ENCODE measurements at regions not wholly inside any gene's neighbourhood (a gene's known extent, or its start where the extent isn't known, plus 50 kb on each side); places are given as distances from the start of the nearest gene placed in this dataset.
"Not testable (repeated sequence)": the region's sequence is repeated elsewhere in the genome, so short reads cannot be mapped to it uniquely, and the experiment has no call there.

DNA sequence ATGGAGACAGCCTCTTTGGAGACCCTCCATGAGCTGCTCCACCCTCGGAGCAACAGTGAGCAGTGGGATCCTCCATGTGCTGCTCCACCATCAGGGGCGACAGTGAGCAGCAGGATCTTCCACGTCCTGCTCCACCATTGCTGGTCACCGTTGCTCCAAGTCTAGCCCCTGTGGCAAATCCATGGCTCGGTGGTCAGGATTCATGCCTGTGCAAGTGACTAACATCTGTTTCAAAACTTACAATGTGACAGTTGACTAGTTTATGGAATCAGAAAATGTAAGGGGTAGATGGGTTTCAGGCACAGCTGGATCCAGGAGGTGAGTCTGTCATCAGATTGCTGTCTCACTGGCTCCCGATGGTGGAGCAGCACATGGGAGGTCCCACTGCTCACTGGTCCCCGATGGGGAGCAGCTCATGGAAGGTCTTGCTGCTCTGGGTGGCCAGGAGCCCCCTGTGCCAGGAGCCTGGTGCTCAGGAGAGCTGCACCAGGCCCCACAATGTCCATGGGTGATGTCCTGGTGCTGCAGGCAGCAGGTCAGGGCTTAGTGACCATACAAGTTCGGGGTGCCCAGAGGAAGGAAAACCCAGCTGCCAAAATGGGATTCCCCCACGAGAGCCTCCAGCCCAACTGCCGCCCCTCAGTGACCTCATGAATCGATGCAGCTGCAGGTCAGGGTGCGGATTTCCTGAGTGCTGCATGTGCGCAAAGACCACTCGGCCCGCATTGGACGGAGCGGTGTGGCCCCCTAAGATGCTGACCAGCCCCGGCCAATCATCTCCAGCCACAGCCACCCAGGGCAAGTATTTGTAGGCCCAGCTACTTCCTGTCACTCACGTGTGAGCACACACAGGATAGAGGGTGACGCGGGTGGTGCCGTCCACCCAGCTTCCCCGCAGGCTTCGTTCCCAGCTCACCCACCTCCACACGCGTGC, 116.5 kb upstream of the OTOS start:
- DNase-seq, result no peak

DNA sequence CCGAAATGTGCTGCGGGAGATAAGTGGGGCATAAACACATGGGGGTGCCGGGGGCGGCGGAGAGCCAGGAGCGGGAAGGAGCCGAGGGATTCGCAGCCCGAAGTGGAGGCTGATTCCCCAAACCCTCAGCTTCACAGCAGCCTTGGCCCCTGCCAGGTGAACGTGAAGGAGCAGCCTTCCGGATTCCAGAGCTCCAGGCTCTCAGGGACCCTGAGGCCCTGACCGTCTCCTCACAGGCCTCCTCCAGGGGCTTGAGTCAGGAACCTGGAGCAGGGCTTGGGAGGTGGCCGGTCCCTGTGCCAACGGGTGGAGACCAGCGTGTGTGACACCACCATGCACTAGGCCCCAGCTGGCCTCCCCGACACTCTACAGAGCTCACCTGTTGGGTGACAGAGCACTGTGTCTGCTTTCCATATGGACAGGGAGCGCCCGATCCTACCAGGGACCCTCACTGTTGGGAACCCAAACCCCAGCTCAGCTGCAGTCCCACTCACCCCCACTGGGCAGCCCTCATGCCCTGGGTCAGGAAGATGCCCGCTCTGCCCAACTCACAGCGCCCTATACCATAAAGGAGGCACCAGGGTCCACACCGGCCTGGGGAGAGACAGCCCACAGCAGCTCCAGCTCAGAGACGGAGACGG, 117.6 kb upstream of the OTOS start:
- no peak for DNase-seq

DNA sequence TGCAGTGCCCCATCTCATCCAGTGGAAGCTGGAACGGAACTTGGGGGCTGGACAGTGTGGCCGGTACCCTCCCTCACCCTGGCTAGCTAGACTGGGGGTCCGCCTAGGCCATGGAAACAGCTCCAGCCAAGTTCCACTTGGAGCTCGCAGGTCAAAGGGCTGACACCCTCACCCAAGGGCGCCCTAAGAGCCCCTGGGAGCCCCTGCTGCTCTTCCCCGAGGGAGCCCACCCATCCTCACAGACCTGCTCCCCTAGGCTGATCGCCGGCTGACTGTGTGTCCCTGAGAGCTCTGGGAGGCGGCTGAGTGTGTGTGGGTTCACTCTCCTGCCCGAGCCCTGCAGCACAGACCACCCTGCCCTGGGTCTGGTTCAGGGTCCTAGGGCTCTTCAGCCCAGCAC, 118.2 kb upstream of the OTOS start:
- no peak for DNase-seq

DNA sequence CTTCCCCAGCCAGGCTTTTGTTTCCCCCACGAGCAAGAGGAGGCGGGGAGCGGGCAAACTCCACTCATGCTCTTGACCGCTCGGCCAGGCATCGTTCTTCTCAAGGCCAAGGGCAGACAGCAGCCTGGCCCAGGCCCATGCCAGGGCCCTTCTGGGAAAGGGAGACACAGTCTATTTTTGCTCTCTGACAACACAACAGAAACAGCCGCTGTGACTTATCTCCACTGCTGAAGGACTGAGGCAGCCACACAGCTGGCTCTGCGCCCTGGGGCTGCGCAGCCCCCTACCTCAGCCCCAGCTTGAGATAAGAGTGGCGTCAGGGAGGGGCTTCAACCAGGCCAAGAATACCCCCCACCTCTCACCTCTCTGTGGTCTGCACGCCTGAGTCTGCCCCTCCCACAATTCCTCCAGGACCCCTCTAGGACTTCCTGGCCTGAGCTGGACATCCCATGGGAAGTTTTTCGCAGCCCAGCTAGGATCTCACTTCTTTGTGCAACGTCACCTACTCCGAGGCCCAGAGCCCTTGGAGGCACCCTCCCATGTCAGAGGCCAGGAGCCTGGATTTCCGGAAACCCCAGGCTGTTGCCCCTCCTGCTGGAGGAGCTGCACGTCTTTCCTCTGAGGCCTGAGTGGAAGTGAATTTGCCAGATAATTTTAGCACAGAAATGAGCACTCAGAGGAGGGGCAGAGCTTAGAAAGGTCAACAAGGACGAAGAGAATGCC, 118.9 kb upstream of the OTOS start:
- no peak for DNase-seq

DNA sequence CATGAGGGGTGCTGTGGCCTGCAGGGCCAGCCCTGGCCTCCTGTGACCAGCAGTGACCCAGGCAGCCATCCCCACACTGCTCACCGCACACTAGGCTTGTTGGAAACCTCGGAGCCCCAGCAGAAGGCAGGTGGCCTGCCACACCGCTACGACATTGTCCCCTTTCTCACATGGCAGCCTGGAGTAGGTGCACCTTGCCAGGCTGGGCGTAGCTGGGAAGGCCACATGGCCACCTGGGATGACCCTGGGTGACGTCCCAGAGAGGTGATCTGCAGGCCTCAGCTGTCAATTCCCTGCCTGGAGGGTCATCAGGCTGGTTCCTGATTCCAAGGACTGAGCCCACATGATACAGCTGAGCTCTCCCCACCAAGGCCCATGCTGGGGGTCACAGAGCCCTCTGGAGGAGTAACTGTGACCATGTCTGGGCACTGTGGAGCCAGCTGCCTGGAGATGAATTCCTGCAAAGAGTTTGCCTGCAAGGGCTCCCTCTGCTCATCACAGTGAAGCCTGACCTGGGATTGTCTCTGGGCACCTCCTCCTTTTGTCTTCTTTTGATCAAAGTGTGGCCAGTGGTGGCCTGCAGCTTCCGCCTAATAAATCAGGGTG, 119.6 kb upstream of the OTOS start:
- DNase-seq, result no peak

DNA sequence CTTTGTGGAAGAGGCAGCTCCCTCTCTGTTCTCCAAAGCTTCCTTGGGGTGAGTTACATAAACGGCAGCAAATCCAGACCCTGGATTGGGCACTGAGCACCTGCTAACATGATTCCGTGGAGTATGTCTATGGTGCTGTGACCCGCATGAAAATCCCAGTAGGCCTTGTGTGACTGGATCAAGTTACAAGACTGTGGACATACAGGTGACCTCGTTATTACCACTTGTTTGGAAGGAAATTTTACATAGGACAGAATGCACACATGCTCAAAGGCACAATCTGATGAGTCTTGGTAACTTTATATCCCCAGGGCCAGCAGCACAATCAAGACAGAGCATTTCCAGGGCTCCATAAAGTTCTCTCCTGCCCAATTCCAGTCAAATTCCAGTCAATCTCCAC, 120.2 kb upstream of the OTOS start:
- DNase-seq, result no peak

DNA sequence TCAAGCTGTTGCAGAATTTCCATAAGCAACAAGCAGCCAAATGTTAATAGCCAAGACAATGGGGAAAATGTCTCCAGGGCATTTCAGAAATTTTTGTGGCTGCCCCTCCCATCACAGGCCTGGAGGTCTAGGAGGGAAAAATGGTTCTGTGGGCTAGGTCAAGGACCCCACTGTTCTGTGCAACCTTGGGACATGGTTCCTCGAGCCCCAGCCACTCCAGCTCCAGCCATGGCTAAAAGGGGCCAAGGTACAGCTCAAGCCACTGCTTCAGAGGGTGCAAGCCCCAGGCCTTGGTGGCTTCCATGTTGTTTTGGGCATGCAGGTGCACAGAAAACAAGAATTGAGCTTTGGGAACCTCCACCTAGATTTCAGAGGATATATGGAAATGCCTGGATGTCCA, 122.1 kb upstream of the OTOS start:
- DNase-seq, result not testable (repeated sequence)

DNA sequence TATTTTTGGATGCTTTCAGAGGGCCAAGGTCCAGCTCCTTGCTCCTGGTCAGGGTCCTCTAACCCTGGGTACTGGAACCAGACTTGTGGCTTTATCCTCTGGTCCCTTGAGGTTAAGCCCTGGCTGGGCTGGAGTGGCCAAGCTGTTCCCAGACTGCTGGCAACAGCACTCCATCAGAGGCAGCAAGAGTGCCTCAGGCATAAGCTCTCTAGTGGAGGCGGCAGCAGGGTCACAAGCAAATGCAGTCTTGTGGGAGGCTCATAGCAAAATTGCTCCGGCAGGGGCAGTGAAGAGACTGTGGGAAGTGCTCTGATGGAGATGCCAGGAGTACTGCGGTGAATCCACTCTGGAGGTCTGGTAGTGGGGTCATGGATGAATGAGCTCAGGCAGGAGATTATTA, 128.9 kb upstream of the OTOS start:
- DNase-seq, result no peak

DNA sequence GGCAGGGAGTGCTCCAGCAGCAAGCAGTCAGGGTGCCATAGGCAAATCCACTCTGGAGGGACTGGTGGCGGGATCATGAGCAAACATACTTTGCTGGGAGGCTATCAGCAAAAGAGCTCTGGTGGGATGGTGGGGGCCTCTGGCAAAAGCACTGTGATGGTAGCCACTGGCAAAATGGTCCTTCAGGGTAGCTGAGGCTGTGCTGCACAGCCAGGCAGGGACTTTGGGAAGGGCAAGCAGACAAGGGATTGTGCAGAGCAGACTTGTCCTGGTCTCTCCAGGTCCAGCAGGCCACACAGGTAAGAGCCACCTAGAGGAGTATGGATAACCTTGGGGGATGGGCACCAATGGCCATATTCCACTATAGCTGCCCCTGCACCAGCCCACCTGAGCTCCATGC, 129.4 kb upstream of the OTOS start:
- DNase-seq, result no peak

DNA sequence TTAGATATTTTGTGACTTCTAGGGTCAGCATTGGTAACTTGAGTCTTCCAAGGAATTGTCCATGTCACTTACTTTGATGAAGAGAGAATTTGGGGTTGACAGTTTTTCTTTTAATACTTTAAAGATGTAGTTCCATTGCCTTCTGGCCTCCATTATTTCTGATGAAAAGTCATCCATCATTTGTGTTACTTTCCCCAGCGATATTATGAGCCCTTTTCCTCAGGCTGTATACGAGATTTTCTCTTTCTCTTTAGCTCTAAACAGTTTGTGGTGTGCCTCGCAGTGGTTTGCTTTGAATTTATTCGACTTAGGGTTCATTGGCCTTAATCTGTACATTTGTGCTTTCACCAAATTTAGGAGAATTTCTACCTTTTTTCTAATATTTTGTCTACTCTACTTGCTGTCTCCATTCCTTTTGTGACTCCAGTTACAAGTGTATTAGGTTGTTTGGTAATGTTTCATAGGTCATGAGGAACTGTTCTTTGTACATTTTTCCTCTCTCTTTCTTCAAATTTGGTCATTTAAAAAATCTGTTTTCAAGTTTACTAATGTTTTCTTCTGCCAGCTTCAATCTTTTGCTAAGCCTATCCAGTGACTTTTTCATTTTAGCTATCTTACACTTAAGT, 131.4 kb upstream of the OTOS start:
- DNase-seq, result no peak

DNA sequence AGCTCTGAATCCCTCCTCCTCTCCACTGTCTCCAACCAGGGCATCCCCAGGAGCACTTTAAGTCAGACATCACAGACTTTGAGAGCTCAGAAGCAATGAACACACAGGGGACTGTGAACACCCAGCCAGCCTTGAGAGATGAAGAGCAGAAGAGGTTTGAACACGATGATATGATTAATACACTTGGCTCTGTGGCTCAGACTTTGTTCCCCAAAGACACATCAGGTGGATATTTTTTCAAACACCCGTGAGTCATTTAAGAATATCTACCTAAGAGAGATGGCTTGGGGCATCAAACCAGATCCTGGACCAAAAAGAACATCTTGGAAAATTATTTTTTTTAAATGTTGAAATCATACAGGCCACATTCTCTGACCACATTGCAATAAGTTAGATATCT, 134.9 kb upstream of the OTOS start:
- no peak for DNase-seq

DNA sequence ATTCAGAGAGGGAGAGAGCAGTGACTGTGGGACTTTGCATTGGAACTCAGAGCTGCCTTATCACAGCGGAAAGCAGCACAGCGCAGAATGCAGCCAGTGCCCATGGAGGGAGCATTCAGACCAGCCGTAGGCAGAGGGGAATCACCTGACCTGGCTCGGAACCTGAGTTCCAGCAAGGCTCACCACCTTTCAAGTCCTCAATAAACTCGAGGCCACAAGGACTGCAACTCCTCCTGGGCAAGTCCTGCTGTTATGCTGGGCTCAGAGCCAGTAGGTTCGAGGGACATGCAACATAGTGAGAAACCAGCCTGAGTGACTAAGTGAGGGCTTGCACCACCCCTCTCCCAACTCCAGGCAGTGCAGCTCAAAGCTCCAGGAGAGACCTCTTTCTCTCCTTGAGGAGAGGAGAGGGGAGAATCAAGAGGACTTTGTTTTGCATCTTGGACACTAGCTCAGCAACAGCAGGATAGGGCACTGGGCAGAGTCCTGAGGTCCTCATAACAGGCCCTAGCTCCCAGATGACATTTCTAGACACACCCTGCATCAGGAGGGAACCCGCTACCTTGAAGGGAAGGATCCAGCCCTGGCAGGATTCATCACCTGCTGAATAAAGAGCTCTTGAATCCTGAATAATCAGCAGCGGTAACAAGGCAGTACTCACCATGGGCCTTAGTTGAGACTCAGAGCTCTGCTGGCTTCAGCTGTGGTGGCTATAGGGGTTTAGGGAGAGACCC, 136.8 kb upstream of the OTOS start:
- DNase-seq, result no peak

DNA sequence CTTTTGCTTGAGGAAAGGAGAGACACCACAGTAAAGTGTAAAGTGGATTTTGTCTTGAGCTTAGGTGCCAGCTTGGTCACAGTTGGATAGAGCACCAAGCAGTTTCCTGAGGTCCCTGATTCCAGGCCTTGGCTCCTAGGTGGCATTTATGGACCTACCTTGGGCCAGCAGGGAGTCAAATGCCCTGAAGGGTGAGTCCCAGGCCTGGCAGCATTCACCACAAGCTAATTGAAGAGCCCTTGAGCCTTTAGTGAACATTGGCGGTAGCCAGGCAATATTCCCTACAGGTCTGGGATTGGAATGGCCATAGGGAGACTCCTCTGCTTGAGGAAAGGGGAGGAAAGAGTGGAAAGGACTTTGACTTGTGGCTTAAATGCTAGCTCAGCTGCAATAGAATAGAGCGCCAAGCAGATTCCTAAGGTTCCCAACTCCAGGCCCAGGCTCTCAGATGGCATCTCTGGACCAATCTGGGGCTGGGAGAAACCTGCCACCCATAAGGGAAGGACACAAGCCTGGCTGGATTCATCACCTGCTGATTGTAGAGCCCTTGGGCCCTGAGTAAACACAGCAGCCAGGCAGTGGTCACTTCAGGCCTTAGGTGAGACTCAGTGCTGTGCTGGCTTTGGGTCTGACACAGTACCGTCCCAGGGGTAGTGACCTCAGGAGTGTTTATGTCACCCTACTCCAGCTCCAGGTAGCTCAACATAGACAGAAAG, 137.5 kb upstream of the OTOS start:
- DNase-seq, result no peak

DNA sequence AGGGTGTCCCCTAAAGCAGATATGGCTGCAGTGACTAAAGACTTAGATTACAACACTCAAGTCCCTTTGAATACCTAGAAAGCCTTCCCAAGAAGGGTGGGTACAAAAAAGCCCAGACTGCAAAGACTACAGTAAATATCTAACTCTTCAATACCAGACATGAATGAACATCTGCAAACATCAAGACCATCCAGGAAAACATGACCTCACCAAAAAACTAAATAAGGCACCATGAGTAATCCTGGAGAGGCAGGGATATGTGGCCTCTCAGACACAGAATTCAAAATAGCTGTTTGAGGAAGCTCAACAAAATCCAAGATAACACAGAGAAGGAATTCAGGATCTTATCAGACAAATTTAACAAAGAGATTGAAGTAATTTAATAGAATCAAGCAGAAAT, 138.2 kb upstream of the OTOS start:
- DNase-seq, result no peak

DNA sequence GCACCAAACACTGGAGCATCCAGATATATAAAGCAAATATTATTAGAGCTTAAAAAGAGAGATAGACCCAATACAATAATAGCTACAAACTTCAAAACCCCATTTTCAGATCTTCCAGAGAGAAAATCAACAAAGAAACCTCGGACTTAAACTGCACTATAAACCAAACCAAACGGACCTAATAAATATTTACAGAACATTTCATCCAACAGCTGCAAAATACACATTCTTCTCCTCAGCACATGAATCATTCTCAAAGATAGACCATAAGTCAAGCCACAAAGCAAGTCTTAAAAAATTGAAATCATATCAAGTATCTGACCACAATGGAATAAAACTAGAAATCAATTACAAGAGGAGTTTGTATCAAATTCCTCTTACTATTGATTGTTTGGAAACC, 140.2 kb upstream of the OTOS start:
- no peak for DNase-seq

DNA sequence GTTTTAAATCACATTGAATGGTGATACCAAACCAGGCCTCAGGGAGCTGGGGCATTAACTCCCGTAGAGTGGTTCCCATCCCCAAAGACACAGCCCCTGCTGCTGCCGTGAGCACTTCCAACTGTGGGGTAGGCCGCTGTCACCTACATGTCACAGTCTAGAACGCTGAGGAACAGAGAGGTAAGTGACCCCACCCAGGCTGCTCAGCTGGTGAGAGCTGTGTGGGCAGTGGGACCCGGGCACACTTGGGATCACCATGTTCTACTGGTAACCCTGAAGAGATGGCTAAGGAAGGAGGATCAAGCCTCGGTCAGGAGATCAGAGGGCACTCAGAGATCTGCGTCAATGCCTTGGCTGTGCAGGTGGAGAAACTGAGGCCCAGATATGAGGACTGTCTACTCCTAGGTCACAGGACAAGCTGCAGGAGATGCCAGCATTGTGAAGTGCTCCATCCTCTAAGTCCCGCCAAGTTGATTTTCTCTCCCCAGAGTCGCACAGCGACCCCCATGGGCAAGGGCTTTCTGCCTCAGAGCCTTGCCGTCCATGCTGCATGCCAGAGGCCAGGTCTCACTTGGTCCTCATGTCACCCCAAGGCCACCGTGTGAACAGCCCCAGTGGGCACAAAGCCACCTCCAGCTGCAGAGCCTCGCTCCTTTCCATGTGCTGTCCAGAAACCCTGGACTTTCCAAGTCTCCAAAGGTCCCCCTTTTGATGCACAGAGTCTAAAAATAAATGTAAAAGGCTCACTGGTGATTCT, 144.2 kb upstream of the OTOS start:
- DNase-seq, result no peak

DNA sequence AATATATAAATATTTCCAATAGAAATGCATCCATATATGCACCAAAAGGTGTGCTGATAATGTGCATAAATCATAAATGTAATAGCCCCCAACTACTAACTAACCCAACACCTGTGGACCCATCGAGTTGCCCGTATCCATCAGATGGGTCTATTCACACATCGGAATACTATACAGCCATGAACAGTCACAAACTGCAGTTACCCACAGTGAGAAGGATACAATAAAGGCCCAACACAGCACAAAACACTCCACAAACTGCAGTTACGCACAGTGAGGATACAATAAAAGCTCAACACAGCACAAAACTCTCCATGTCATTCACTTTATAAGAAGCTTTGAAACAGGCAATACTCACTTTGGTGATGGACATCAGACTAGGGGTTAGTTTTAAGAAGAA, 145.3 kb upstream of the OTOS start:
- no peak for DNase-seq

DNA sequence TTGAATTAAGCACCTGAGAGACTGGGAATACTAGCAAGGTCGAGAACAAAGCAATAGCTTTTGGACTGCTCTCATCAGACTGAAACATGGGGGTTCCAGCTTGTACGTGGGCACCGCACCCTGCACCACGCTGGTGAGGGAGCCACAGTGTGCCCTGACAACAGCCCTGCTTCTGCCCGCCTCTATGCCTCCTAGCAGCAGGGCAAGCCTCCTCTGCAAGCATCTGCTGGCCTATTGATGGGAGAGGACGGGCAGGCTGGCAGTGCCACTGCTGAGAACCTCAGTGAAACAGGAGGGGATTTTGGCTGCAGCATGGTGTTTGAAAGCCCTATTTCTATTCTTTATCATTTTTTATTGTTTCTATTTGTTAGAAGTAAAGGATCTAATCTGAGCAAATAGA, 146.1 kb upstream of the OTOS start:
- no peak for DNase-seq

DNA sequence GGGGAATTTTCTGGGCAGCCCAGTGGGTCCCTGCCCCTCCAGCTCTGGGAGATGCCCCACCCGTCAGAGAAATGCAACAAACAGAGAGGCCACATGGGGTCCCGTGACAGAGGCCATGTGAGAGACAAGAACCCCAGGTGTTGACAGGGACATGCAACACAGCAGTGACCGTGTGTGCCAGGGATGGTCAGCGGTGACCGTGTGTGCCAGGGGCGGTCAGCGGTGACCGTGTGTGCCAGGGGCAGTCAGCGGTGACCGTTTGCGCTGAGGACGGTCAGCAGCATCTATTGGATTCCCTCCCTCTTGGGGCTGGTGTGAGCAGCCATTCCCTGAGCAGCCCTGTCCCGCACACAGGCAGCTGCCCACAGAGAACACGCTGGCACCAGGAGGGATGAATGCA, 146.6 kb upstream of the OTOS start:
- DNase-seq, result no peak

DNA sequence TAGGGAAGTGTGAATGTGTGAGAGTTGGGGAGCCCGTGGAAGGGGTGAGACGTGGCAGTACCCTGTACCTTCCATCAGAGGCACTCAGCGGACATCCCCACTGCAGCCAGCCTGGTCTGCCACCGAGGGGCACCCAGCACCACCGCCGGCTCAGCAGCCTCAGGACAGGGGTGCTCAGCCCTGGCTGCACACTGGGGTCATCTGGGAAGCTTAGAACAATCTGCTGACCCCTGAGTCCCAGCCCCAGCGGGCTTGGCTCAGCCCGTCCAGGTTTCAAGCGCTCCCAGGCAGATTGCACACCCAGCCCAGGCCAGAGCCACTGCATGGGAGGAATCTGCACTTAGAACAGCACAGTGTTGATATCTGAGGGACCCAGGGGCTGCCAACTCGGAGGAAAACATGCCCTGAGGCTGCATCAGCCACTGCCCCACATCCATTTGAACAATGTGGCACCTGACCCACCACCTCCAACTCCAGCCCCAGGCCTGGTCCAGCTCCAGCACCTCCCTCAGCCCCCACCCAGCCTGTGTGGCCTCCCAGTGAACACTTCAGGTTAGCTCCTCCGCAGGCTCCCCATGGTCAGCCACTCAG, 147.1 kb upstream of the OTOS start:
- no peak for DNase-seq
